Ovary (tissue), 3 donors: ENCODE measurements at regions not wholly inside any gene's neighbourhood (a gene's known extent, or its start where the extent isn't known, plus 50 kb on each side); places are given as distances from the start of the nearest gene placed in this dataset.

ENCODE experiments used
- CTCF ChIP-seq, 3 donors: fragments of 450-650 bp in 2 of 3; fragments of 200-600 bp in 1 of 3; IDR thresholded peaks; one replicate each; pipeline versions ENCODE4 v1.5.1 to v1.8.0; 2016 to 2022; ENCODE audit warnings: antibody characterized with exemption in 3 of 3, mild to moderate bottlenecking in 1 of 3
- POLR2A ChIP-seq: fragments of 450-650 bp; IDR thresholded peaks from one replicate; pipeline ENCODE4 v1.6.1; 2017; ENCODE audit warnings: antibody characterized with exemption, mild to moderate bottlenecking, moderate library complexity
- donor health status: DM: no; HTN: no; CAD: no.

GRCh38 chr4:166658585-166658984 is 575.7 kb downstream of the SPOCK3 start:
- TF ChIP-seq CTCF (IDR thresholded peaks at IDR 0.05) (no peak), POLR2A (no peak)
